CD4-positive, alpha-beta T cell treated with Interleukin-21 for 1 hour (primary cell): ENCODE measurements at regions not wholly inside any gene's neighbourhood (a gene's known extent, or its start where the extent isn't known, plus 50 kb on each side); places are given as distances from the start of the nearest gene placed in this dataset.
"Not testable (repeated sequence)": the region's sequence is repeated elsewhere in the genome, so short reads cannot be mapped to it uniquely, and the experiment has no call there.

Experiments used
- DNase-seq: peaks from one replicate; pipeline ENCODE4 v3.0.0-alpha.2; 2020

DNA sequence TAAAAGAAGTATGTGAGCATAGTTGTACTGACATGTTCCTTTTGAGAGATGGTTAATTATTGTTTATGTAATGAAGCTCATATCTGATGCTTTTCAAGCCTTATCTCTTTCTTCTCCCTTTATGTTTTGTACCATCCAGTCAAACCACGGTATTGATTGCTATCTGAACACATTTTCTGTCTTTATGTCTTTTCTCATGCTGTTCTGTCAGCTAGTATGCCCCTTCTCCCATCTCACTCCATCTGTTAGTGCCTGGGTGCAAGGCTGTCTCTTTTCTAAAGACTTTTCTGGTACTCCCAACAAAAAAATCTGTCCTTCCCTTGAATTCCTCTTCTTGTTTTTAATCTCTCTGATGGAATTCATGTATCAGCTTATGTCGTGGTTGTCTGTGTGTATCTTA lies 883.8 kb upstream of the IGFBP7 start:
- no peak for DNase-seq

GRCh38 chr4:57989430-57989829 lies 879.2 kb upstream of the IGFBP7 start:
- no peak for DNase-seq

DNA sequence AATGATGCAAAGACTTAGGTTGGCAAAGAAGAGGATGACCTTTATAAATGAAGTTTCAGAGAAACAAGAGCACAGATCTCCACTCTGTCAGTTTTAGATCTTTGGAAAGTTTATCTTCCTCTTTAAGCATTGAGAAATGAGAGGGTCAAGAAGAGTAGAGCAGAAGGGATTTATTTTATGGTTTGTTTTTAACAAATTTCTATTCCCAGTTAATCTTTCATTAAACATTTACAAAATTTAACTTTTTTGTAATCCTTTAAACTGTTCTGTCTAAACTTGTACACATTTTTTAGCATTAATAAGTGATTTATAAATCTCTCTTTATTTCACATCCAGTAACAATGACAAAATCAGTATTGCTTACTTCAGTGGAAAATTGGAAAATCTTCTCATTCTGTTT lies 875.0 kb upstream of the IGFBP7 start:
- DNase-seq, result no peak

DNA sequence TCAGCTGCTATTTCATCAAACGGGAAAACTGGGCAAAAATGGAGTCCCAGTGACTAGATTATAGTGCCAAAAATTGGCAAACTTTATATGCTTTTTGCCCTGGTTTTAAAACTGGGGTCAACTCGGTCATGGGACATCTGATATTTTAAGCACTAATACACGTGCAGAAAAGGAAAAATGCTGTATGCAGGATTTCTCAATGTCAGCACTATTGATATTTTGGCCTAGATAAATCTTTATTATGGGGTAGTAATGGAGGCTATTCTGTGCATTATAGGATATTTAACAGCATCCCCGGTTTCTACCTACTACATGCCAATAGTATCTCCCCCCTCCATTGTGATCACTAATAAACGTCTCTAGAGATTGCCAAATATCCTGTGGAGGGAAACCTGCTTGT lies 870.9 kb upstream of the IGFBP7 start:
- DNase-seq, result no peak

DNA sequence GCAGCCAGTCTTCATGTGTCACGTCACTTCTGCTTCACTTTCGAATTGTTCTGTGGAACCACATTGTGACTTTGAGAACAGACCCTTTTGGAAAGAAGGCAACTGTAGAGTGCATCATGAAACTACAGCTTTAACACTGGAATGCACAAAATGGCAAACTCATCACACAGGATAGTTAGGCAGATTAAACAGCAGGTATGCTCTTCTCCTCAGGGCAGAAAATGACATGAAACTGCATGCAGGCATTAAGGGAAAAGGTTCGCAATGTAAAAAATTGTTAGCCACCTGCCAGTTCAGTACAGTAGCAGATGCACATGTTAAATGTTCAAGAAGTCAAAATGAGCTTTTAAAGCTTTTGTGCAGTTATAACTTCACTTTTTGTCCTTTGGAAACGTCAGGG lies 864.6 kb upstream of the IGFBP7 start:
- DNase-seq, result no peak

GRCh38 chr4:57973819-57974218 lies 863.6 kb upstream of the IGFBP7 start:
- no peak for DNase-seq

DNA sequence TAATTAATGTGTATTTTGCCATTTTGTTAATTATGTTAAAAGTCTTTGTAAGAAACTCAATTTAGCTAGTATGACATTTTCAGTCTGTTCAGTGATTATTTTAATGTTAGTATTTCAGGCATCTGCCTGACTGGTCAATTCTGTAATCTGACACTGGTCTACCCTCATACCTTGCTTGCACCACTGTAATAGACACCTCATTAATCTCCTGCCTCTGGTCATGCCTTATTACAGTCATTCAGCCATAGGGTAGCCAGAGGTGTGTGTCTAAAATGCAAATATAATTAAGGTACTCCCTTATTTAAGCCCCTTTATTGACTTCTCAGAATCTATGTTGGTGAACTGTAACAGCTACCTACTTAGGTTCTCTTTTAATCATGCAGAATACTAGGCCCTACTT lies 861.1 kb upstream of the IGFBP7 start:
- DNase-seq, result no peak

DNA sequence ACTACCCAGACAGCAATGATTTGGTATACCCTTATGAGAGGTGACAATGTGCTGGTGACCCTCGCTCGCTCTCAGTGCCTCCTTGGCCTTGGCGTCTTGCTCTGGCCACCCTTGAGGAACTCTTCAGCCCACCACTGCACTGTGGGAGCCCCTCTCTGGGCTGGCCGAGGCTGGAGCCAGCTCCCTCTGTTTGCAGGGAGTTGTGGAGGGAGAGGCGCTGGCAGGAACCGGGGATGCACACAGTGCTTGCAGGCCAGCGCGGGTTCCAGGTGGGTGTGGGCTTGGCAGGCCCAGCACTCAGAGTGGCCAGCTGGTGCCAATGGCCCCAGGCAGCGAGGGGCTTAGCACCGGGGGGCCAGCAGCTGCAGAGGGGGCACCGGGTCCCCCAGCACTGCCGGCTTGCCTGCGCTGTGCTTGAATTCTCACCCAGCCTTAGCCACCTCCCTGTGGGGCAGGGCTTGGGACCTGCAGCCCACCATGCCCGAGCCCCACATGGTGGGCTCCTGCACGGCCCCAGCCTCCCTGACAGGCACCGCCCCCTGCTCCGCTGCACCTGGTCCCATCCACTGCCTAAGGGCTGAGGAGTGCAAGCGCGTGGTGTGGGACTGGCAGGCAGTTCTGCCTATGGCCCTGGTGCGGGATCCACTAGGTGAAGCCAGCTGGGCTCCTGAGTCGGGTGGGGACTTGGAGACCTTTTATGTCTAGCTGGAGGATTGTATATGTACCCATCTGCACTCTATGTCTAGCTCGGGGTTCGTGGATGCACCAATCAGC lies 857.0 kb upstream of the IGFBP7 start:
- DNase-seq, result no peak

DNA sequence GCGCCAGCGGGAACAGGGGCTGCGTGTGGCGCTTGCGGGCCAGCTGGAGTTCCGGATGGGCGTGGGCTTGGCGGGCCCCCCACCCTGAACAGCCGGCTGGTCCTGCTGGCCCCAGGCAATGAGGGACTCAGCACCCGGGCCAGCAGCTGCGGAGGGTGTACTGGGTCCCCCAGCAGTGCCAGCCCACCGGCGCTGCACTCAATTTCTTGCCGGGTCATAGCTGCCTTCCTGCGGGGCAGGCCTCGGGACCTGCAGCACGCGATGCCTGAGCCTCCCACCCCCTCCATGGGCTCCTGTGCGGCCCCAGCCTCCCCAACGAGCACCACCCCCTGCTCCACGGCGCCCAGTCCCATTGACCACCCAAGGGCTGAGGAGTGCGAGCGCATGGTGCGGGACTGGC lies 855.2 kb upstream of the IGFBP7 start:
- DNase-seq, result not testable (repeated sequence)

GRCh38 chr4:57945298-57945697 lies 835.1 kb upstream of the IGFBP7 start:
- no peak for DNase-seq

DNA sequence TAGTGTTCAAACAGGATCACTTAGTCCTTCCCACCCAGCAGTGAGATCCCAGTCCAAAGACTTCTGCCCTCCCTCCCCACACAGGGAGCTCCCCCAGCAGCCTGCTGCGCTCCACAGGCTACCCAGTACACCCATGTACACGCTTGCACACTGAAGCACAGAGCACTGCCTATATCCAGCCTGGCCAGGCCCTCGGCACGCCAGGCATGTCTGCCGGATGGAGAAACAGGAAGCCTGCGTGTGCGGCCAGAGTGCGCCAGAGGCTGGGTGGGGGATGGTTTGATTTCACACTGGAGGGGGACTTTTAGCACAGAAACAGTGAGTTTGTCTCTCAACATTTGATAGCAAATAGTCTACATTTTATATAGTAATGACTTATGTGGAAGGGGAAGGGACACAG lies 833.5 kb upstream of the IGFBP7 start:
- DNase-seq, result no peak

DNA sequence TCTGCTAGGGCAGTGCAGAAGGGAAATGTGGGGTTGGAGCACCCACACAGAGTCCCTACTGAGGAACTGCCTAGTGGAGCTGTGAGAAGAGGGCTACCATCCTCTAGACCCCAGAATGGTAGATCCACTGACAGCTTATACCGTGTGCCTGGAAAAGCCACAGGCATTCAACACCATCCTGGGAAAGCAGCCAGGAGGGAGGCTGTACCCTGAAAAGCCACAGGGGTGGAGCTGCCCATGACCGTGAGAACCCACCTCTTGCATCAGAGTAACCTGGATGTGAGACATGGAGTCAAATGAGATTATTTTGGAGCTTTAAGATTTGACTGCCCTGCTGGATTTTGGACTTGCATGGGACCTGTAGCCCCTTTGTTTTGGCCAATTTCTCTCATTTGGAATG lies 827.1 kb upstream of the IGFBP7 start:
- DNase-seq, result not testable (repeated sequence)

- DNase-seq, result no peak
Observed at GRCh38 chr4:57926311-57926710, 816.1 kb upstream of the IGFBP7 start.

- DNase-seq, result no peak
Observed at GRCh38 chr4:57924951-57925350, 814.8 kb upstream of the IGFBP7 start.

- no peak for DNase-seq
Observed at GRCh38 chr4:57916479-57916878, 806.3 kb upstream of the IGFBP7 start.

DNA sequence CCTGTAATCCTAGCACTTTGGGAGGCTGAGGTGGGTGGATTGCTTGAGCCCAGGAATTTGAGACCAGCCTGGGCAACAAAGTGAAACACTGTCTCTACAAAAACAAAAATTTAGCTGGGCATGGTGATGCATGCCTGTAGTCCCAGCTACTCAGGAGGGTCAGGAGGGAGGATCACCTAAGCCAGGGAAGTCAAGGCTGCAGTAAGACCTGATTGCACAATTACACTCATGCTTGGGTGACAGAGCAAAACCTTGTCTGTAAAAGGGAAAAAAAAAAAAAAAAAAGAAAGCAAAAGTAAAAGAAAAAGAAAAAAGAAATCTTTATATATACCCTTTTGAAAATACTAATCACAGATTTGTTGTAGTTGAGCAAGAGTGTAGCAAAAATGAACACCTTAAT lies 801.0 kb upstream of the IGFBP7 start:
- no peak for DNase-seq

- no peak for DNase-seq
Observed at GRCh38 chr4:57910151-57910550, 800.0 kb upstream of the IGFBP7 start.

DNA sequence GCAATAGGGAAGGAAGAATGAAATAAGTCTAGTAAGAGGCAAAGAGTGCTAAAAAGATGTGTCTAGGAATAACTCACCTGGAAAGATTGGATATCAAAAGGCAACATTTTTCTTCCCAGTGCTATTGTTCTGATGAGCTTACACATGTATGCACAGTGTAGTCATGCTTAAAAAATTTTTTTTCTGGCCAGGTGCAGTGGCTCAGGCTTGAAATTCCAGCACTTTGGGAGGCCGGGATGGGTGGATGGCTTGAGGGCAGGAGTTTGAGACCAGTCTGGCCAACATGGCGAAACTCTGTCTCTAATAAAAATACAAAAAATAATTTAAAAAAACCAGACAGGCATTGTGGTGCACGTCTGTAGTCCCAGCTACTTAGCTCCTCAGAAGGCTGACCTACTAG lies 795.8 kb upstream of the IGFBP7 start:
- no peak for DNase-seq

- no peak for DNase-seq
Observed at GRCh38 chr4:57877047-57877458, 766.9 kb upstream of the IGFBP7 start.

DNA sequence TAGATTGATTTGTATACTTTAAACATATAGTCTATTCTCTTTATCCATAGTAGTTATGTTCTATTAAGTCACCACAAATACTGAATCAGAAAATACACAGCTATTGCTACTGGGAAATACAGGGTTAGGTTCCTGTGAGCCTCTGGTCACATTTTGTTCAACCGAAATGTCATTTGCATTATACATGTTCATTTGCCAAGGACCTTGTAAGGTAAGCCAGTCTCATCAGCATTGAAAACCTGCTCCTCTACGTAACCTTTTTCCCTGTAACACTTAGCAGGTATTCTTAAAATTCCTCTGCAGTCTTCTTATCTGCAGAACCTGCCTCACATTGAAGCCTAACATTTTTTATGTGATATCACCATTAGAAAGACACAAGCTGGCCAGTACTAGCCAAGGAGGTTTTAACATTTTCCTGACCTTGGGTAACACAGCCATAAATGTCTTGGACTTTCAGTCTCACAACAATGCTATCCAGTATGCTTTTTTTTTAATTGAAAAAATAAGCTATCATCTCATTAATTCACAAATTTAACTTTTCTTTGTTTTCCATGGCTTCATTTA lies 765.7 kb upstream of the IGFBP7 start:
- no peak for DNase-seq

DNA sequence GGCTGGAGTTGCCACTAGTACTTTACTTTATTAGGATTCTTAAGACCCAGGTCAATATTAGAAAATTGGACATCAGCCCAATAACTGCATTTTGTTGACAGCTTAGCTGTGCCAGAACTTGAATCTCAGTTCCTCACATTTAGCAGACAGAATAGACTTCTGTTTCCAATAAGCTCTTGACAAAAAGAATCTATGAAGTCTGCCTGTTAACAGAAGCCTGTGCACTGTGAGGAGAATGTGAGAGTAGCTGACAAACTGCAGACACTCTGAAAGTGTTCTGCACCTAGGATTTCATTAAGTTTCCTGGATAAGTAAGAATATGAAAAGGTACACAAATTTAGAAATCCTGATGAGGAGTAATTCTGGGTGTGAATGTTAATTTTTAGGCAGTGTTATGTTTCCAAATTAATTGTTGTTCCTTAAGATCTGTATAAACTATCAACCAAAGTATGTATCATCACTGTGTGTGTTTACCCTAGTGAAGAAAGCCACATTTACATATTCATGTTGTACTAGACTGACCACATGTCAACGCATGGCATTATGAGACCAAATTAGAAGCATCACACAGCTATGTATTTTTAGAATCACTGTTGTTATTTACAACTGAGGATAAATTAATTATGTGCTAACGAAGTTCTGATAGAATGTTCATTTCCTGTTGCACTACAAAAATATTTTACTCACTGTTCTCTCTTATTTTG lies 756.4 kb upstream of the IGFBP7 start:
- no peak for DNase-seq

DNA sequence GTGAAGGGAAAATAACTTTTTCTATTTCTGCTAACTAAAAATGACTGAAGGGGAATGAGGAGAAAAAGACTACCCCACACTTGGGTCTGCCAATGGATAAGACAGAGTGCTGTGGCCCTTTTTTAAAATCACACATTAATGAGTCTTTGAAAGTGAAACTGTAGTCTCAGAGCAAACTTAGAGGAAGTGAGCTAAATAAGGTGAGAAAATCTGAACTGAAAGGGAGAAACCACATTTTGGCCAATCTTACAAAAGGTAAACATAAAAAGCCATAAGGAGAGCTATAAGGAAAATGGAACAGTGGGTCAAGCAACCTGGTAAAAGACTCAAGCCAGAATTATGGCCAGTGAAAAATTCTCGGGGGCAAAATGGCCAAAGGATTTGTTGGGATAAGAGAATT lies 755.1 kb upstream of the IGFBP7 start:
- no peak for DNase-seq

GRCh38 chr4:57854748-57855147 lies 744.6 kb upstream of the IGFBP7 start:
- no peak for DNase-seq

DNA sequence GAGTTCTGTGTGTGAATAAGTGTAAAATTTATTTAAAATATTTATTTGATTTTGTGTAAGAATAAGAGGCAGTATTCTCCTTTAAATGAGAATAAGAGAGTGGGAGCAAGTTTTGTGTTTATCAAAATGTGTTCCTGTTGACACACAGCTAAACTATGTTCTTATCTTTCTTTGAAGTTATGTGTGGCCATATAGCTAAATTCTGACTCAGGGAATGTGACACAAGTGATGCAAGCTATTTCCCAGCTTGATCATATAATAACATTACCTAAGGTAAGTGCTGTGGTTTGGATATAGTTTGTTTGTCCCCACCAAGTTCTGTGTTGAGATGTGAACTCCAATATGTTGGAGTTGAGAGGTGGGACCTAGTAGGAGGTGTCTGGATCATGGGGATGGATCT lies 740.0 kb upstream of the IGFBP7 start:
- no peak for DNase-seq
